ENCODE measurements at regions not wholly inside any gene's neighbourhood (a gene's known extent, or its start where the extent isn't known, plus 50 kb on each side); places are given as distances from the start of the nearest gene placed in this dataset.

DNA sequence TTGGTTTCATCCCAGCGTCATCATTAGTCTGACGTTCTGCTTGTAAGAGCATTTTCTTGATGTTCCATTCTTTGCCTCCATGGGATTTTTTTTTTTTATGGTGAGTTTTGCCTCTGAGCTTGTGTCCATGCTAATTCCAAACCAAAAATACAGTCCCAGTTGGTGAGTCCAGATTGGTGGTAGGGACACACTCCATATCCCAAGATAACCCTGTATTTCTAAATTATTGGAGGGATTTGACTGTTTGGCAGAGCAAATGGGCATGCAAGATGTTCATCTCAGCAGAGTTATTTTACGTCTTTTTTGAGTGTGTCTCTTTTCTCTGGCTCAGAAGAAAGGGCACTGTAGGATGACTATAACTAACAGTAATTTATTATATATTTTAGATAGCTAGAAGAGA lies 526.8 kb upstream of the CFAP20DC start:
- Histone ChIP-seq H3K36me3 (ENCODE audit: control insufficient read depth in 1 of 2, insufficient read depth in 2 of 2, low read length in 2 of 2) (no peaks in the 10 kb centered on the region), H3K9me3 (ENCODE audit: control insufficient read depth in 1 of 2, low read length in 2 of 2) (no peaks in the 10 kb centered on the region)

DNA sequence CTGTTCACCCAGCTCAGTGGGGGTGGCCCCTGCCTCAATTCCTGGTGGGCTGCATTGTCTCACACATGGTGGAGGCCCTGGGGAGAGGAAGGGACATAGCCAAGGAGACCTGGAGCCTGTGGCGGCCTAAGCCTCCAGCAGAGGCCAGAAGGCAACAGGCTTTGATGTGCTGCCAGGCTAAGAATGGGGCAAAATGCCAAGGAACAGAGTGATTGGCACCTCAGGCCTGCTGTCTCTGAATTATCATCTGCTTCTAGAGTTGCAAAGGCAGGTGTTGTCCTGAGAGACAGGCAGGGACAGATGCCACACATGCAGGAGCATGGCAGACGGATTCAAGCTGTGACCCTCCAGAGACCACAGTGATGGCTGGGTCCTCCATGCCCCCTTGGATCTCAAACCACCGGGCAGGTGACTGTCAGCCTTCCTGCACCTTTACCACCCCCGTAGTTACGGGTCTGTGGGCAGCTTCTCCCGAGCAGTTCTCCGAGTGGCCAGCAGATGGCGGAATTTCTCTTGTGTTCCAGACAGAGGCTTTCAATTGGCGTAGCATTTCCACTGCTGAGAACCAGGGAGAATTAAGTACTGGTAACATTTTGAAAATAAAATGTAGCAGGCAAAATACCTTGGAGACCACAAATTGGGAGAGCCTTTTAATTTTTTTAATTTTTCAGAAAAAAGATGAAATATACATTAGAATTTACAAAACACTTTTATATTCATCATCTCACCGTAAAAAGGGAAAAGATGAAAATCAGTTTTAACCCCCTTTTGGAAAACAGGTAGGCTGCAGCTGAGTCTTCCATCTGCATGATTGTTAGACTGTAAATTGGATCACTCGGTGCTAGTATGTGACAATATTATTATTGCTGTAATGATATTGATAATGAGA lies 525.5 kb upstream of the CFAP20DC start:
- Histone ChIP-seq H3K27ac (ENCODE audit: low read length) (no peak overlapping the region), H3K9me3 (ENCODE audit: control insufficient read depth in 1 of 2, low read length in 2 of 2) (no peaks in the 10 kb centered on the region), H3K27me3 (ENCODE audit: low read depth, low read length) (no peaks in the 10 kb centered on the region), H3K4me1 (ENCODE audit: control insufficient read depth in 1 of 2, insufficient read depth in 2 of 2, low read length in 2 of 2) (peaks cover 0 to 15% of the 10 kb centered on the region in 2 donors), H3K36me3 (ENCODE audit: control insufficient read depth in 1 of 2, insufficient read depth in 2 of 2, low read length in 2 of 2) (no peaks in the 10 kb centered on the region), H3K4me3 (ENCODE audit: low read depth in 1 of 2, low read length in 2 of 2) (no peak overlapping the region)

More for the DNA sequence above, 526.8 kb upstream of the CFAP20DC start:
- H3K27ac ChIP-seq (ENCODE audit: low read length), result no peak overlapping the region
- H3K4me3 ChIP-seq (ENCODE audit: low read depth in 1 of 2, low read length in 2 of 2), result no peak overlapping the region
- H3K27me3 ChIP-seq (ENCODE audit: low read depth, low read length), result no peaks in the 10 kb centered on the region
- peaks cover 0 to 15% of the 10 kb centered on the region in 2 donors for H3K4me1 ChIP-seq (ENCODE audit: control insufficient read depth in 1 of 2, insufficient read depth in 2 of 2, low read length in 2 of 2)

DNA sequence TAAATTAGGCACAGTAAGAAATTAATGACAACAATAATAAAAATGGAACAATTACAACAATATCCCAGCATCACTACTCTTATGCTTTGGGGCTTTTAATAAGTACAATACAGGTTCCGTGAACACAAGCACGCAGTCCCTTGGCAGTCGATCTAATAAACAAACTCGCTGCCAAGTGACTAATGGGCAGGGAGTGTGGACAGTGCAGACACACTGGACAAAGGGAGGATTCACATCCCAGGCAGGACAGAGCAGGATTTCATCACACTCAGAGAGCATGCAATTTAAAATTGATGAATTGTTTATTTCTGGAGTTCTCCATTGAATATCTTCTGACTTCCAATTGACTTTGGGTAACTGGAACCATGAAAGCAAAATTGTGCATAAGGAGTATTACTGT lies 524.1 kb upstream of the CFAP20DC start:
- H3K4me1 ChIP-seq (ENCODE audit: control insufficient read depth in 1 of 2, insufficient read depth in 2 of 2, low read length in 2 of 2), result peaks cover 0 to 15% of the 10 kb centered on the region in 2 donors
- no peaks in the 10 kb centered on the region for H3K27me3 ChIP-seq (ENCODE audit: low read depth, low read length)
- no peak overlapping the region for H3K27ac ChIP-seq (ENCODE audit: low read length)
- H3K4me3 ChIP-seq (ENCODE audit: low read depth in 1 of 2, low read length in 2 of 2), result no peak overlapping the region
- H3K36me3 ChIP-seq (ENCODE audit: control insufficient read depth in 1 of 2, insufficient read depth in 2 of 2, low read length in 2 of 2), result no peaks in the 10 kb centered on the region
- H3K9me3 ChIP-seq (ENCODE audit: control insufficient read depth in 1 of 2, low read length in 2 of 2), result no peaks in the 10 kb centered on the region

DNA sequence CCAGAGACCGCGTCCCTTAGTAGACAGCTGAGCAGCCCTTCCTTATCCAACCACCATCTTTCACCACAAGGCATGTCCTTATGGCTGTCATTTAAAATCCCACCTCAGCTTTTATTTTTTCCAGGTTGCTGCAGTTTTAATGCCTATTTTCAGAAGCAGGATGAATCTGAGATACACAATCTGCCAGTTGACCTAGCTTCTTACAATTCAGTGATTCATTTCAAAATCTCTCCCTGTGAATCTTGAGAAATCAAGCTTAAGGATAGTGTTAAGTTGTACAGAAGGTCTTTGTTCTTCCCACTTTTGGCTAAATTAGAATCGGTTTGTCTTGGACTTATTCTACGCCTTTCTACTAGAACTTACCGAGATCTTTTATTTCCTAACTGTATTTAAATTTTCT lies 522.3 kb upstream of the CFAP20DC start:
- Histone ChIP-seq H3K27ac (ENCODE audit: low read length) (no peak overlapping the region), H3K36me3 (ENCODE audit: control insufficient read depth in 1 of 2, insufficient read depth in 2 of 2, low read length in 2 of 2) (no peaks in the 10 kb centered on the region), H3K27me3 (ENCODE audit: low read depth, low read length) (no peaks in the 10 kb centered on the region), H3K4me1 (ENCODE audit: control insufficient read depth in 1 of 2, insufficient read depth in 2 of 2, low read length in 2 of 2) (peaks cover 0 to 15% of the 10 kb centered on the region in 2 donors), H3K9me3 (ENCODE audit: control insufficient read depth in 1 of 2, low read length in 2 of 2) (no peaks in the 10 kb centered on the region), H3K4me3 (ENCODE audit: low read depth in 1 of 2, low read length in 2 of 2) (no peak overlapping the region)

DNA sequence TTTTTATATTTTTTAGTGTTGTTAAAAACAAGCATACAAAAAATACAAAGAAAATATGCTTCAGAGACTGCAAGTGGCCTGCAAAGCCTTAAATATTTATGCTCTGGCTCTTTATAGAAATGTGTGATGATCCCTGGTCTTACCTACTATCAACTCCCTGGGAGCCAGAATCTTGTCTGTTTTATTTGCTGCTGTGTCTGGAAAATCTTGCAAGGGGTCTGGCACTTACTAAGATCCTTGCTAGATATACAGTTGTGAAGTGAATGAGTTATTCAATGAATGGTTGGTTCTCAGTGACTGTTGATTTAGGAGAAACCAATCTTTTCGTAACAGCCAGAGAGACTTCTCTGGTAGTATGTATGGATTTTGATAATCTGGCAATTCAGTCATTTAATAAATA lies 521.0 kb upstream of the CFAP20DC start:
- Histone ChIP-seq H3K4me3 (ENCODE audit: low read depth in 1 of 2, low read length in 2 of 2) (no peak overlapping the region), H3K4me1 (ENCODE audit: control insufficient read depth in 1 of 2, insufficient read depth in 2 of 2, low read length in 2 of 2) (peaks cover 0 to 15% of the 10 kb centered on the region in 2 donors), H3K36me3 (ENCODE audit: control insufficient read depth in 1 of 2, insufficient read depth in 2 of 2, low read length in 2 of 2) (no peaks in the 10 kb centered on the region), H3K9me3 (ENCODE audit: control insufficient read depth in 1 of 2, low read length in 2 of 2) (no peaks in the 10 kb centered on the region), H3K27me3 (ENCODE audit: low read depth, low read length) (no peaks in the 10 kb centered on the region), H3K27ac (ENCODE audit: low read length) (no peak overlapping the region)

DNA sequence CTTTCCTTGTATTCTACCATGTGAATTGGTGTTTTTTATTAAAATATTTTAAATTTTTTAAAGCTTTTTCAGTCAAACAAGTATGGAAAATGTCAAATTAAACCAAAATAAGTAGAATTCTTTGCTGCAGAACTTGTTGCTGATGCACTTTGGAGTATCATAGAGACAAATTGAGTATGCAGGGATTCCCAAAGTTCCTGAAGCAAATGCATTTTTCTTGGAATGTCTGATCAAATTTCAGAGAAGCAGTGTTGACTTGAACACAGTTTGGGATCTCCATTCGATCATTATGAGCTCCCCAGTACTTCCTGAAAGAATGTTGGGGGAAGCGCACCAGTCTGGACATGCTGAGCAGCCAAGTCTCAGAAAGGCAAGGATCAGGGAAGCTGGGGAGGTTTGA lies 517.8 kb upstream of the CFAP20DC start:
- no peaks in the 10 kb centered on the region for H3K4me1 ChIP-seq (ENCODE audit: control insufficient read depth in 1 of 2, insufficient read depth in 2 of 2, low read length in 2 of 2)
- no peak overlapping the region for H3K4me3 ChIP-seq (ENCODE audit: low read depth in 1 of 2, low read length in 2 of 2)
- no peaks in the 10 kb centered on the region for H3K9me3 ChIP-seq (ENCODE audit: control insufficient read depth in 1 of 2, low read length in 2 of 2)
- H3K27me3 ChIP-seq (ENCODE audit: low read depth, low read length), result no peaks in the 10 kb centered on the region
- H3K27ac ChIP-seq (ENCODE audit: low read length), result no peak overlapping the region
- no peaks in the 10 kb centered on the region for H3K36me3 ChIP-seq (ENCODE audit: control insufficient read depth in 1 of 2, insufficient read depth in 2 of 2, low read length in 2 of 2)

DNA sequence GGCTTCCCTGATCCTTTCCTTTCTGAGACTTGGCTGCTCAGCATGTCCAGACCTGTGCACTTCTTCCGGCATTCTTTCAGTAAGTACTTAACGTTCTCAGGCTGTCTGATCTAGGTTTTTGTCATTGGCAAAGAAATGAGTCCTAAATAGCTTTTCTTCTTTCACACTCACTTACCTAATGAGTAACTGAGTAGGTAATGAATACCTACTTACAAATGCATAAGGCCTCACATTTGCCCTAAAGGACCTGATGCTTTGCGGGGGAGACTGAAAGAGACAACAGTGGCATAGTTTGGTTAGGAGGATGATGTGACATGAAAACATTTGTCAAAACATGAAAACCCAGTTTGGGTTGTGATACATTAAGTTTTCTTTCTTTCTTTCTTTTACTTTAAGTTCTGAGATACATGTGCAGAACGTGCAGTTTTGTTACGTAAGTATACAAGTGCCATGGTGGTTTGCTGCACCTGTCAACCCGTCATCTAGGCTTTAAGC lies 516.7 kb upstream of the CFAP20DC start:
- Histone ChIP-seq H3K27ac (ENCODE audit: low read length) (no peak overlapping the region), H3K27me3 (ENCODE audit: low read depth, low read length) (no peaks in the 10 kb centered on the region), H3K4me1 (ENCODE audit: control insufficient read depth in 1 of 2, insufficient read depth in 2 of 2, low read length in 2 of 2) (no peaks in the 10 kb centered on the region), H3K9me3 (ENCODE audit: control insufficient read depth in 1 of 2, low read length in 2 of 2) (no peaks in the 10 kb centered on the region), H3K4me3 (ENCODE audit: low read depth in 1 of 2, low read length in 2 of 2) (no peak overlapping the region), H3K36me3 (ENCODE audit: control insufficient read depth in 1 of 2, insufficient read depth in 2 of 2, low read length in 2 of 2) (no peaks in the 10 kb centered on the region)

DNA sequence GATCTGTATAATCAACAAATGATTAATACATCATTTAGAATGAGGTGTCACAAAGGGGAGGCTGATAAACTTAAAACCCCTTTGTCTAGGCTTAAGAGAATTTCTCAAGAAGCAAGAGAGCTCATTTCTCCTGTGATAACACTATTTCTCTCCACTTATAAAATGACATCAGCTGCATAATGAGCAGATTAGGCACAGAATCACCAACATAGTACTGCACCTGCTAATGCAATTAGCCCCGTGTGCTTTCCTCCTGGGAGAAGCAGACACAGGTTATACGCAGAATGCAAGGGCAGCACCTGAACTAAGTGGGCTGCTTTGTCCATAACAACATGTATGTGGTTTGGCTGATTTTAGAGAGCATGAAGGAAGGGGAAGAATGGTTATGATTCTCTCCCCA lies 515.3 kb upstream of the CFAP20DC start:
- Histone ChIP-seq H3K9me3 (ENCODE audit: control insufficient read depth in 1 of 2, low read length in 2 of 2) (no peaks in the 10 kb centered on the region), H3K4me1 (ENCODE audit: control insufficient read depth in 1 of 2, insufficient read depth in 2 of 2, low read length in 2 of 2) (no peaks in the 10 kb centered on the region), H3K36me3 (ENCODE audit: control insufficient read depth in 1 of 2, insufficient read depth in 2 of 2, low read length in 2 of 2) (no peaks in the 10 kb centered on the region), H3K27me3 (ENCODE audit: low read depth, low read length) (no peaks in the 10 kb centered on the region), H3K4me3 (ENCODE audit: low read depth in 1 of 2, low read length in 2 of 2) (no peak overlapping the region), H3K27ac (ENCODE audit: low read length) (no peak overlapping the region)

DNA sequence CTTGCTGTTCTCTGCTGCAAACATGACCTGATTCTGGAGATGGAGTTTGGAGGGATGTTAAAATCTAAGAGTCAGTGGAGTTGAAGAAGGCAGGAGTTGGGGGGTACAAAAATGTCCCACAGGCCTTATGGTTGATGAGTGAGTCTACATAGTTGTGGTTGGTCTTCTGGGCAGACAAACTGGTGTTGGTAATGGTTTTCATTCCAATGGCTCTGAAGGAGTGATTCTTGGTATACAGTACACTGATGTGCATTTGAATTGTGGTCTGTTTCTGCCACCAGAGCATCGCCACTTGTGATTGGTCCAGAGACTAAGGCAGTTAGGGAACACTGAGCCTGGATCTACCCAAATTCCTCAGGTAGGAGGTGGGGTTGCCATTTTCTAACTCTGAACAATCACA lies 514.1 kb upstream of the CFAP20DC start:
- Histone ChIP-seq H3K4me3 (ENCODE audit: low read depth in 1 of 2, low read length in 2 of 2) (no peak overlapping the region), H3K27me3 (ENCODE audit: low read depth, low read length) (no peaks in the 10 kb centered on the region), H3K27ac (ENCODE audit: low read length) (no peak overlapping the region), H3K4me1 (ENCODE audit: control insufficient read depth in 1 of 2, insufficient read depth in 2 of 2, low read length in 2 of 2) (no peaks in the 10 kb centered on the region), H3K9me3 (ENCODE audit: control insufficient read depth in 1 of 2, low read length in 2 of 2) (no peaks in the 10 kb centered on the region), H3K36me3 (ENCODE audit: control insufficient read depth in 1 of 2, insufficient read depth in 2 of 2, low read length in 2 of 2) (no peaks in the 10 kb centered on the region)

DNA sequence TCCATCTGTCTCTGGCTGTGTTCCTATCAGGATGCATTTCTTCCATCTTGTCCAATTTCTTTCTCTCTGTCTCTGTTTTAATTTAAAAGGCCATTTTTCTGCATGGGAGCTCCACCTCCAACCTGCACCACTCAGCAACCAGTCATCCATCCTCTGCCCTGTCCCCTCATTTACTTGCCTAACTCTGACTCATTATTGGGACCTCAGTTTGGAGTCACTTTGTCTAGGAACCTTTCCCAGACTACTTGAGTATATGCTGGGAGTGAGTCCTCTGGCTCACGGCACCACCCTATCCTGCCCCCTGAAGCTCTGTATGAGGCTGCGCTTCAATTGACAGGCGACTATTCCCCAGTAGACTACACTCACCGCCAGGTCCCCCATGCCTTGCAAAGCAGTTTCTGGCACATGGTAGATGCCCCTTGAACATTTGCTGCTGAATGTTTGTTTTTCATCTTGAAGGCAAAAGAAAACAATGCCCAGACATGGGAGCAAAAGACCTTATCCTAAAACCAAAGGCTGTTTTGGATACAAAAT lies 513.3 kb upstream of the CFAP20DC start:
- no peaks in the 10 kb centered on the region for H3K9me3 ChIP-seq (ENCODE audit: control insufficient read depth in 1 of 2, low read length in 2 of 2)
- no peaks in the 10 kb centered on the region for H3K36me3 ChIP-seq (ENCODE audit: control insufficient read depth in 1 of 2, insufficient read depth in 2 of 2, low read length in 2 of 2)
- H3K27me3 ChIP-seq (ENCODE audit: low read depth, low read length), result no peaks in the 10 kb centered on the region
- H3K4me3 ChIP-seq (ENCODE audit: low read depth in 1 of 2, low read length in 2 of 2), result no peak overlapping the region
- H3K27ac ChIP-seq (ENCODE audit: low read length), result no peak overlapping the region
- H3K4me1 ChIP-seq (ENCODE audit: control insufficient read depth in 1 of 2, insufficient read depth in 2 of 2, low read length in 2 of 2), result no peaks in the 10 kb centered on the region

DNA sequence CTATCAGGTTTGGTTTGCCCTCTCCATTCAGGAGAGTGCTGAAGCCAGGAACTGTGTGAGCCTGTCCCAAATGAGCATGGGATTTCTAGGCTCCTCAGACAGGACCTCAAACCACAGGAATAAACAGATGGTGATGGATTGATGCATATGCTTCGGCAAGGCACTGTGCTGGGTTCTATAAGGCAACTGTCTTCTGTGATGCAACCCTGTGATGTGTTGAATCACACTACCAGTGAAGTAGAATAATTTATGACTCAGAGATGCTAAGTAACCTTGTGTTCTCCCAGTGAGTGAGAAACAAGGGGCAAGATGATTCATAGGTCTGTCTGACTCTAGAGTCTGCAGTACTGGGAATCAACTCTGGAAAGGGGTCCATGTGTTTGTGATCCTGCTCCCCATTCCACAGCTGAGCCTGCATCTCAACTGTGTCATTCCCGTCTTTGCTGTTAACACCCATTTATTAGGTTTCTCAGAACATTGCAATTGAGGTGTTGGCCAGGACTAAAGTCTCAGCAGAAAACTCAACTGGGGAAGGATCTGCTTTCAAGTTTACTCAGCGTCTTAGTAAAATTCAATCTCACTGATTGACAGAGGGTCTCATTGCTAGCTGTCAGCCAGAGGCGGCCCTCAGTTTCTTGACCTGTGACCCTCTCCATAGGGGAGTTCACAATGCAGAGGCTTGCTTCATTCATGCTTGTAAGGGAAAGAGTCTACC lies 510.1 kb upstream of the CFAP20DC start:
- no peaks in the 10 kb centered on the region for H3K9me3 ChIP-seq (ENCODE audit: control insufficient read depth in 1 of 2, low read length in 2 of 2)
- no peaks in the 10 kb centered on the region for H3K27me3 ChIP-seq (ENCODE audit: low read depth, low read length)
- H3K36me3 ChIP-seq (ENCODE audit: control insufficient read depth in 1 of 2, insufficient read depth in 2 of 2, low read length in 2 of 2), result no peaks in the 10 kb centered on the region
- no peak overlapping the region for H3K27ac ChIP-seq (ENCODE audit: low read length)
- H3K4me3 ChIP-seq (ENCODE audit: low read depth in 1 of 2, low read length in 2 of 2), result no peak overlapping the region
- no peaks in the 10 kb centered on the region for H3K4me1 ChIP-seq (ENCODE audit: control insufficient read depth in 1 of 2, insufficient read depth in 2 of 2, low read length in 2 of 2)
